ENCODE measurements at regions not wholly inside any gene's neighbourhood (a gene's known extent, or its start where the extent isn't known, plus 50 kb on each side); places are given as distances from the start of the nearest gene placed in this dataset.

DNA sequence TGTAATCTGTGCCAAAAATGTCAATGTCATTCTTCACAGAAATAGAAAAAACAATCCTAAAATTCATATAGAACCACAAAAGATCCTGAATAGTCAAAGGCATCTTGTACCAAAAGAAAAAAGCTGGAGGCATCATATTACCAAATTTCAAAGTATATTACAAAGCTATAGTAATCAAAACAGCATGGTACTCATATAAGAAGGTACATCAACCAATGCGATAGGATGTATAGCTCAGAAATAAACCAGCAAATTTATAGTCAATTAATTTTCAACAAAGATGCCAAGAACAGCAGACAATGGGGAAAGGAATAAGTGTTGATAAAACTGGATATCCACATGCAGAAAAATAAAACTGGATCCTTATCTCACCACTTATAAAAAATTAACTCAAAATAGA is 150.5 kb upstream of the PRICKLE2 start:
- no peaks in the 10 kb centered on the region for H3K36me3 Mint-ChIP-seq (ENCODE audit: low read depth, unreplicated experiment)
- H3K4me3 Mint-ChIP-seq (ENCODE audit: unreplicated experiment): no peak overlapping the region
- H3K9me3 Mint-ChIP-seq (ENCODE audit: unreplicated experiment): no peaks in the 10 kb centered on the region
- no peak for DNase-seq (ENCODE audit: low spot score)
- no peak overlapping the region for H3K27ac Mint-ChIP-seq (ENCODE audit: unreplicated experiment)
- TF ChIP-seq, protein P1, sequence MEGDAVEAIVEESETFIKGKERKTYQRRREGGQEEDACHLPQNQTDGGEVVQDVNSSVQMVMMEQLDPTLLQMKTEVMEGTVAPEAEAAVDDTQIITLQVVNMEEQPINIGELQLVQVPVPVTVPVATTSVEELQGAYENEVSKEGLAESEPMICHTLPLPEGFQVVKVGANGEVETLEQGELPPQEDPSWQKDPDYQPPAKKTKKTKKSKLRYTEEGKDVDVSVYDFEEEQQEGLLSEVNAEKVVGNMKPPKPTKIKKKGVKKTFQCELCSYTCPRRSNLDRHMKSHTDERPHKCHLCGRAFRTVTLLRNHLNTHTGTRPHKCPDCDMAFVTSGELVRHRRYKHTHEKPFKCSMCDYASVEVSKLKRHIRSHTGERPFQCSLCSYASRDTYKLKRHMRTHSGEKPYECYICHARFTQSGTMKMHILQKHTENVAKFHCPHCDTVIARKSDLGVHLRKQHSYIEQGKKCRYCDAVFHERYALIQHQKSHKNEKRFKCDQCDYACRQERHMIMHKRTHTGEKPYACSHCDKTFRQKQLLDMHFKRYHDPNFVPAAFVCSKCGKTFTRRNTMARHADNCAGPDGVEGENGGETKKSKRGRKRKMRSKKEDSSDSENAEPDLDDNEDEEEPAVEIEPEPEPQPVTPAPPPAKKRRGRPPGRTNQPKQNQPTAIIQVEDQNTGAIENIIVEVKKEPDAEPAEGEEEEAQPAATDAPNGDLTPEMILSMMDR (IDR thresholded peaks at IDR 0.05; ENCODE audit: unreplicated experiment): no peak
- no peaks in the 10 kb centered on the region for H3K4me1 Mint-ChIP-seq (ENCODE audit: unreplicated experiment)
- H3K27me3 Mint-ChIP-seq (ENCODE audit: unreplicated experiment): no peaks in the 10 kb centered on the region

DNA sequence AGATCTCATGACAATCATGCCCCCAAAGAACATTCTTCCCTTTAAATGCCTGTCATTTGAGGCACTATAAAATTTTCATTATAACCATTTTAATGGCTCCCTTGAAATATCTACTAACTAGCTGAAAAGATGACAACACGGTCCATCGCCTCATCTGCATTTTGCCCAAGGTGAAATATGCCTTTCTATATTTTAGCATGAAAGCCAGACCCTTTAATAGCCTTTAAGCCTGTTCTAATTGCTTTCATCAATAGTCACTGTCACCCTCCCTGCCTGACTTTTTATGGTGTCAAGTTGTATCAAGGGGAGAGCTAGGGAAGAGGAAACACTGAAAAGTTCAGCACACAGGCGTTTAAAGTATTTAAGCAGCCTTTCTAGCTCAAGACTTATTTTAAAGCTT is 144.1 kb upstream of the PRICKLE2 start:
- no peak for DNase-seq (ENCODE audit: low spot score)
- Mint-ChIP-seq H3K27me3 (ENCODE audit: unreplicated experiment) (peaks cover 1% of the 10 kb centered on the region), H3K4me1 (ENCODE audit: unreplicated experiment) (peaks cover 6% of the 10 kb centered on the region), H3K36me3 (ENCODE audit: low read depth, unreplicated experiment) (no peaks in the 10 kb centered on the region), H3K4me3 (ENCODE audit: unreplicated experiment) (no peak overlapping the region), H3K9me3 (ENCODE audit: unreplicated experiment) (no peaks in the 10 kb centered on the region), H3K27ac (ENCODE audit: unreplicated experiment) (no peak overlapping the region)
- TF ChIP-seq, protein P1 (IDR thresholded peaks at IDR 0.05; ENCODE audit: unreplicated experiment): no peak

DNA sequence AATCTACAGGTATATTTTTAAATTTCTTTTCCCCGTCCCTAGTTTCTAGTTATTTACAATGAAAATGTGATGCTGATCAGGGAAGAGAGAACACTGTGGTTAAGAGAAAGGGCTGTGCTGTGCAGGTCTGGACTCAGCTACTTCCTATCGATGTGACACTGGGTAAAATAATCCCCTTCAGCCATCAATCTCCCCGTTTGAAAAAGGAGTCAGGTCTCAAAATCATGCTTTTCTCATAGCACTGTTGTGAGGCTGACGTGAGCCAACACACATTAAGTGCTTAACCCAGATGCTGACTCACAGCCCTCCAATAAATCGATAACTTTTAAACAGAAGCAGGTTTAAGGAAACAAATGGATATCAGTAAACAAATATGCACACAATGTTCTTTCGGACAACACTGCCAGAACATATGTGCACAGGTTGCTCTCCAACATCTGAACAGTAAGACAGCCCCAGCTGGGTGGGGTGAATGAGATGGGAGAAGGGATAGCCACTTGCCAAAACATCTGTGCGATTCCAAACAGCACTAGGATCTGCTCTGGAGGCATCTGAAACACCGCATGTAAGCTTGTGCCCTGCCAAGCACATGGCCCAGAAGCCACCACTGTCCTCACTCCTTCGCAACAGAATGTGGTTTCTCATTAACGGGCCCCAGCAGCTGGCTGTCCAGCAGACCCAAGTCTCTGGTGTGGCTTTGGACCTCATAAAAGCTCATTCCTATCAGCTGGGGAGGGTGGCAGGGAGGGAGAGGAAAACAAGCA is 143.2 kb upstream of the PRICKLE2 start:
- Mint-ChIP-seq H3K4me1 (ENCODE audit: unreplicated experiment) (peaks cover 14% of the 10 kb centered on the region), H3K27ac (ENCODE audit: unreplicated experiment) (no peak overlapping the region), H3K36me3 (ENCODE audit: low read depth, unreplicated experiment) (no peaks in the 10 kb centered on the region), H3K27me3 (ENCODE audit: unreplicated experiment) (peaks cover 1% of the 10 kb centered on the region), H3K4me3 (ENCODE audit: unreplicated experiment) (no peak overlapping the region), H3K9me3 (ENCODE audit: unreplicated experiment) (no peaks in the 10 kb centered on the region)
- no peak for DNase-seq (ENCODE audit: low spot score)
- TF ChIP-seq, protein P1 (IDR thresholded peaks at IDR 0.05; ENCODE audit: unreplicated experiment): no peak

DNA sequence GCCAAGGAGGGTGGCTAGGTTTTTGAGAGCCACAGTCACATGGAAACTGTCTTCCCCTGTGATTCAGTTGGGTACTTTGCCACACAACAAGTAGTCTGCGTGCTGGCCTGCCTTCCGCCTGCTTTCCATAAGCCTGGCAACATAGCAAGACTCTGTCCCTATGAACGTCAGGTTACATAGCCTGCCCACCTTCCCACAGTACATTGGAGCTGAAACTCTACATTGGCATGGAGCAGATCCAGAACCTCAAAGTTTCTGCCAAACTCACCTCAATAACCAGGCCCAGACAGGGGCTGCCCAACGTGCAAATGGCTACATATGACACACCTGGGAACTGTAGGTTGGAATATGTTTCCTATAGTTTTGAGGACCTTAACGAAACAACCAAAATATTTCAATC is 140.6 kb upstream of the PRICKLE2 start:
- H3K27ac Mint-ChIP-seq (ENCODE audit: unreplicated experiment): no peak overlapping the region
- no peak for DNase-seq (ENCODE audit: low spot score)
- H3K4me1 Mint-ChIP-seq (ENCODE audit: unreplicated experiment): peaks cover 38% of the 10 kb centered on the region
- no peaks in the 10 kb centered on the region for H3K9me3 Mint-ChIP-seq (ENCODE audit: unreplicated experiment)
- H3K36me3 Mint-ChIP-seq (ENCODE audit: low read depth, unreplicated experiment): no peaks in the 10 kb centered on the region
- peaks cover 1% of the 10 kb centered on the region for H3K27me3 Mint-ChIP-seq (ENCODE audit: unreplicated experiment)
- no peak overlapping the region for H3K4me3 Mint-ChIP-seq (ENCODE audit: unreplicated experiment)
- TF ChIP-seq, protein P1 (IDR thresholded peaks at IDR 0.05; ENCODE audit: unreplicated experiment): no peak

DNA sequence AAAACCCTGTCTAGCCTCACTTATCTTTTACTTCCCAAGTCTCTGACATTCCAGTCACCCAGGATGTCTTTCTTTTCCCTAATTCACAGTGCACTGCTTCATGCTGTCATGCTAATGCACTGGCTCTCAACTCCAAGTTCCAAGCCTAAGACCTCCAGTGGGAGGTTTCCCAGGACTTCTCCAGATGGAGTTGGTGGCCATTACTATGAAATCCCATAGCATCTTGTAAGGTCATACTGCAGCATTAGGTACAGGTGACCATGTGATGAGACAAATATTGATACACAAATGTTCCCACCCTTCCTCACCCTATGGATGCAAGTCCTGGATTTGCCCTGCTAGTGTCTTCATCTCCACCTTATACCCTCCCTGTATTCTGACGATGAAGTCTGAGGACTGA is 138.6 kb upstream of the PRICKLE2 start:
- DNase-seq (ENCODE audit: low spot score): no peak
- H3K4me3 Mint-ChIP-seq (ENCODE audit: unreplicated experiment): no peak overlapping the region
- H3K4me1 Mint-ChIP-seq (ENCODE audit: unreplicated experiment): peaks cover 56% of the 10 kb centered on the region
- no peaks in the 10 kb centered on the region for H3K9me3 Mint-ChIP-seq (ENCODE audit: unreplicated experiment)
- H3K27me3 Mint-ChIP-seq (ENCODE audit: unreplicated experiment): no peaks in the 10 kb centered on the region
- no peaks in the 10 kb centered on the region for H3K36me3 Mint-ChIP-seq (ENCODE audit: low read depth, unreplicated experiment)
- H3K27ac Mint-ChIP-seq (ENCODE audit: unreplicated experiment): no peak overlapping the region
- TF ChIP-seq, protein P1 (IDR thresholded peaks at IDR 0.05; ENCODE audit: unreplicated experiment): no peak
